Umbilical cord (tissue), 1 donor: ENCODE measurements at regions not wholly inside any gene's neighbourhood (a gene's known extent, or its start where the extent isn't known, plus 50 kb on each side); places are given as distances from the start of the nearest gene placed in this dataset.

ENCODE experiments used
- DNase-seq: peaks from one replicate; pipeline ENCODE4 v3.0.0-alpha.2; 2015; ENCODE audit warnings: low spot score

DNA sequence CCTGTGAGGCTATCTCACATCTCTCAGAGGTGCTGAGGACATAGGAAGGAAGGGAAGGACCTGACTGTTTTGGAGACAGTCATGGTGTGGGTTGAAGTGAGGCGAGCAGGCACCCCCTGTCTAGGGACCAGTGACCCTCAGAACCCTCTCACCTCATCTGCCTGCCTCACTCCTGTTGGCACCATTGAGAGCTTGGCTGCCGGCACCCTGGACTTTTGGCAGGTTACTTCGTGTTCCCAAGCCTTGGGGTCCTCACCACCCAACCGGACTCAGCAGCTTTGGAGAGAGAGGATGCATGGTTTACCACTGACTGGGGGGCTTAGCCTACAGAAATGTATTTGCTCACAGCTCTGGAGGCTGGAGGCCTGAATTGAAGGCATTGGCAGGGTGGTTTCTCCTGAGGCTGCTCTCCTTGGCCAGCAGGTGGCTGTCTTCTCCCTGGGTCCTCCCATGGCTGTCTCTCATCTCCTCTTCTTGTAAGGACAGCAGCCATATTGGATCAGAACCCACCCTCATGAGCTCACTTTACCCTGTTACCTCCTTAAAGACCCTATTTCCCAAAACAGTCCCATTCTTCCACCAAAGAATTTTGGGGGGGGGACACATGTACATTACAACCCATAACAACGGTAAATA, 142.0 kb downstream of the TSN start:
- DNase-seq: no peak

DNA sequence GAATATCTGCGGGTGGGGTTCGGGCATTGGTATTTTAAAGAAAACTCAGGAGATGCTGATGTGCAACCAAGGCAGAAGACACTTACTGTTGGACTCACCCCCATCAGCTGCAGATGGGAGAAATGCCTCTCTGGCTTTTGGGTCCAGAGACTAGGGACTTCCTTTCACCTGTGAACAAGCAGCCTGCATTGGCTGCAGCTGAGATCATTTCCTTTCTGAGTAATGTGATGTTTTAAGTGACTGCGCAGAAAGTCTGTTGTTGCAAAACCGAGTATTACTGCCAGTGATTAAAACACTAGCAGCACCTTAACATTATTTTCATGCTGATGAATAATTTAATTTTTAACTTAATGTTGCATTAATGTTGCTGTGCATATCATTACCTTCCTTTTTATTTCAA, 143.0 kb downstream of the TSN start:
- DNase-seq: no peak

DNA sequence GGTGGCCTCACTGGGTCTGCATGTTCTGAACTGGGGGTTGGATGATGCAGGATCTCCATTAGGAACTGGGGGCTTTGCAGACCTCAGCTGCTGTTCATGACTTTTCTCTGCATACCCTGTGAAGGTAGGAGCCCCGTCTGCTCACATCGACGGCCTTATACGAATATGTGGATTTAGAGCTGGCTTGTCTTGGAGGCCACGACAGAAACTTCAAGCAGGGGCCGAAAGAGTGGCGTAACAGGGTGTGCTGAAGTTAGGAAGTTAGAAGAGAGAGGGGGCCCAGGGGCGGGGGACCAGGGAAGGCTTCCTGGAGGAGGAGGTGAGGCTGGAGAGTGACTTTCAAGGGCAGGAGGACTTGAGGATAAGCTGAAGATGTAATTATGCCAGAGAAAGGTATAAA, 144.9 kb downstream of the TSN start:
- no peak for DNase-seq

DNA sequence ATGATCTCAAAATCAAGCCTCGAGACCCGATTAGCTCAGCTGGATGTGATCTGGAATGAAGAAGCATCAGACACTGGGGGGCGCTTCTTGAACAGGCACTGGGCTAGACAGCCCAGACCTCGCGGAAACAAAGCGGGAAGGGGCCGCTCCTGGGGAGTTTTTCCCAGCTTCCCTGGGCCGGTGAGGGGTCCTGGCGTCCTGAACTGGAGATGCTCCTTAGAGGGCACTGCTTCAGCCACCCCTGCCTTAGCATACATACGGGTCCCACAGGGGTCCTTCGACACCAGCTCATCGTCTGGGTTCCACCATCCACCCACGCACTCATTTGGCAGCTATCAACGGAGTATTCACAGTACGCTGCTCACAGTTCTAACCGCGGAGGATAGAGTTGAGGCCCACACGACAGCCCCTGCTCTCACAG, 146.7 kb downstream of the TSN start:
- DNase-seq: no peak

DNA sequence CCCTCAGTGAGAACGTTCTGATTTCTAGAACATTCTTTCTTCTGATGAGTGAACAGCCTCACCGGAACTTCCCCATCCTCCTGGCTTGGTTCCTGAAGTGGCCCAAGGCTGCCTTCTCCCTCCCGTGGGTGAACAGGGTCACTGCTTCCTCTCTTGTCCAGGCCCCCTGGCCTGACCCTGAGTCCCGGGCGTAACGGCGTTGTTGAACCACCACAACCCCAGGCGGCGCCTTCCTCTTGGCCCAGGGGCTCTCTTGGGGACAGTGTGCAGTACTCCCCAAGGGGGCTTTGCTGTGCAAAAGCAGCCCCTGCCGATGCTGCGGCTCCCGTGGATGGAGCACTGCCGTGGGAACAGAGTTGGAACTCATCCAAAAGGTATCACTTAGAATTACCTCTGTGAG, 147.2 kb downstream of the TSN start:
- no peak for DNase-seq

DNA sequence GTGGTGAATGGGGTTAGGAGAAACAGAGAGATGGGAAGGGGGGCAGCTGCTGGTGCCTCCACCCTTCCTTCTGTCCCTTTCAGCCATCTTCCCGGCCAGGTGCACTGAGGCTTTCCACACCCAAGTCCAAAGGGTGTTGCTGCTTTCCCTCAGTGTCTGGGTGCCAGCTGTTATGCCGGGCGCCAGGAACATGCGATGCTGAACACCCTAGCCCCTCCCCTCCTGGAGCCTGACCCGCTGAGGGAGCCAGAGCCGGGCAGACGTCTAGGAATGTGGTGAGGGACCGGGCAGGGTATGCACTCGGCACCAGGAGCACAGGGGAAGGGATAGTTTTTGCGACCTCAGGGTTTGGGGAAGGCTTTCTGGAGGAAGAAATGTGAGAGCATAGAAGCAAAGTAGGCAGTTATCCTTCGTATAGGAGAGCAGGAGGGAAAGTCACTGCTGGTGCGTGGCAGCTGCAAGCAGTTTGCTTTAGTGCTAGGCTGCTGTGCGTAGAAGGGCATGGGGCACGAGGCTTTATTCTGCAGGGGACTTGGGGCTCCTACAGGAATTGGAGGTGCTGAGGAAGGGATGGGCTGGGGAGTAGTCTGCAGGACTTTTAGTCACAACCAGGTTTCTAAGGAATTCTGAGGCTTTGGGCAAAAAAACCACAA, 147.7 kb downstream of the TSN start:
- DNase-seq: no peak

DNA sequence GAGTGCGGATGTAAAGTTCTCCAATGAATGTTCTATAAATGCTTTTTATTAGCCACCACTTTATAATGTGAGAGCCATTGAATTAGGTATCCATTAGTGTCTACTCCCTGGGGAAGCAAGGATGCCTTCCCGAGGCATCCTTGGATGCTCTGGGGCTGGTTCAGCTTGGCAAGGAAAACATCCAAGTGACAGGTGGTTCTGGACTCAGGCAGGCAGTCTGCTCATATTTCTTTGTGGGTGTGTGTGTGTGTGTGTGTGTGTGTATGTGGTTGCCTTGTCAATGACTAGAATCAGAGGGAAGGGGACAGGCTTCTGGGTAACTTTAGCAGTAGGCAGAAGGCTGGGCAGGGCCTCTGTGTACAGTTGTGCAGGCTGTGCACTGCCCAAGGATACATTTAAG, 149.2 kb downstream of the TSN start:
- no peak for DNase-seq

DNA sequence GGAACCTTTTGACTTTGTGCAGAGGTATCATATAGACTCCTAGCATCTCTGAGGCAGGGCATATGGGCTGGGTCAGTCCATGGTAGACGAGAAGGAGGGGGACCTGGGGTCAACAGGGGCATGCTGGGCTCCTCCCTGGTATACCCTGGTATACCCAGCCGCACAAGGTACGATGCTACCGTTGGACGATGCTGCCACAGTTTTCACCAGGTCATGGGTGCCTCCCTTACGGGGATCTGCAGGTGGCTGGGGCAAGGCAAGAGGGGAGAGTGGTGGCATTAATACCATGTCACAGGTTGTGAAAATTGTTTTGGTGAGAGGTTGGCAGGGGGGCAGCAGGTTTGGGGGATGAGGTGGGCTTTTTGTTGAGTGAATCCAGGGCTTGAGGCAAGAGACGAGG, 149.8 kb downstream of the TSN start:
- DNase-seq: no peak

DNA sequence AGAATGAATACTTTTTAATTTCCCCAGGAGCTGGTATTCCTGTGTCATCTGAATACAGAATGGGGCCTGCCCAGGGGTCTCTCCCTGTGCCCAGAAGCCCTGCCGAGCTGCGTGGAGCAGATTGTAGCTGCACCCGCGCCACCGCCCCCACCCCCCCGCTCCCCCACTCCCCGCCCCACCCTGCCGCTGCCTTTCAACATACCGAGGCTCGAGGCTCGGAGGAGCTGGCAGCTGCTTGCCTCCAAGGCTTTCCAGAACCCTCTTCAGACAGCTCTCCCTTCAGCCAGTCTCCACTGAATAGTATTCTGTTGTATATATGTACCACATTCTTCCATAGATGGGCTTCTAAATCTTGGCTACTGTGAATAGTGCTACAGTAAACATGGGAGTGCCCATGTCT, 150.7 kb downstream of the TSN start:
- DNase-seq: no peak

DNA sequence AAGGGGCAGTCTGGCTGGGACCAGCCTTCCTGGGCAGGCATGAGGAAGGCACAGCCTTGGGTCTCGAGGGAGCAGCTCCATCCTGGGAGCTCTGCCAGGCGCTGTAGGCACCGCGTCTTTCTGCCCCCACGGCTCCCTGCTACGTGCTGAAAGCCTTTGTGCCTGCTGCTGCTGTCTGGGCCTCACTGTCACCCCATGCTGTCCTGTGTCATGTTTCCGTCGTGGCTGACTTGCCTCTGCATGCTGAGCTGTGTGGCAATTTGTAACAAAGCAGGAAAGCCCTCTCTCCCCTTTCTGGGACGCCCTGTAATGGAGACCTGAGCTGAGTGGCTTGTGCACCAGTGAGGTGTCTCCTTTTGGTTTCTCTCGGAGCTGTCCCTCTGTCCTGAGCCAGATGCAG, 152.5 kb downstream of the TSN start:
- no peak for DNase-seq

DNA sequence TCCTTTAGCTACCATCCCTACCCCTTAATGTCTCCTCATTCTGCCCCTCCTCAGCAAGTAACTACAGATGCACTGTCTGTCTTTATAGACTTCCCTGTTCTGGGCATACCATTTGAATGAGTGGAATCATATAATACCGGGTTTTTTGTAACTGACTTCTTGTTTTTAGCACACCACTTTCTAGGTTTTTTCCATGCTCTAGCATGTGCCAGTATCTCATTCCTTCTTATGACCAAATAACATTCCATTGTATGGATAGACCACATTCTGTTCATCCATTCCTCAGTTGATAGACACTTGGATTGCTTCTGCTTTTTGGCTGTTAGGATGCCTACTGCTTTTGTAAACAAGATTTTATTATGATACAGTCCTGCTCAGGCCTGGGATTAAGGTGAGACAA, 154.7 kb downstream of the TSN start:
- no peak for DNase-seq

DNA sequence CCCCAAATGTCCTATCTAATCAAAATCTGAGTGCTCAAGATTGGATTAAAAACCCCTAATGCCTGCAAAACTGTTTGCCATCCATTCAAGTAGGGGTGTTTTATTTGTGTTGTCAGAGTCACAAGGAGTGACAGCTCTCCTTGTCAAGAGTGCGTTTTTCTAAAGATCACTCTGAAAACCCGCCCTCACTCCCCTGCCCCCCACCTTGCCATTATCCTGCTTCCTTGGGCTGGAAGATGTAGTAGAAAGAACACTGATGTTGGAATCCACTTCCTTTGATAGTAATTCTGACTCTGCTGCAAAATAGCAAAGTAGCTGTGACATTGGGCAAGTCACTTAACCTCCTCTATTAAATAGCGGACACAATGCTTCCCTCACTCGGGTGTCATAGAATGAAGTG, 155.6 kb downstream of the TSN start:
- DNase-seq: no peak

DNA sequence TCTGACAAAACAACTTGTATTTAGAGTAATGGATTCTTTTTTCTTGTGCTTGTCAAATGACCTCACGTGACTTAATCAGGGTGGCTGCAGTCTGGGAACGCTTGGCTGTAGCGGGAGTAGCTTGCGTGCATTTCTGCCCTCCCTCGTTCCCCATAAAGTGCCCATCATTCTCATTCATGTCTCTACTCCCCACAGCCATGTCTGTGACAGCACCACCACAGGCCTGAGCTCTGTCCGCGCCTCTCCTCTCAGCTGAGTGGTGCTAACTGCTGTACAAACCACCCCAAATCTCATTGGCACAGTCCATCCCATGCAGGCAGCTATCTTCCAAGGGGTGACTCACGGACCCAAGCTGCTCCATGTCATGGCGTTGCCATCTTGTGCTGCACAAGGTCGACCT, 161.7 kb downstream of the TSN start:
- DNase-seq: no peak

DNA sequence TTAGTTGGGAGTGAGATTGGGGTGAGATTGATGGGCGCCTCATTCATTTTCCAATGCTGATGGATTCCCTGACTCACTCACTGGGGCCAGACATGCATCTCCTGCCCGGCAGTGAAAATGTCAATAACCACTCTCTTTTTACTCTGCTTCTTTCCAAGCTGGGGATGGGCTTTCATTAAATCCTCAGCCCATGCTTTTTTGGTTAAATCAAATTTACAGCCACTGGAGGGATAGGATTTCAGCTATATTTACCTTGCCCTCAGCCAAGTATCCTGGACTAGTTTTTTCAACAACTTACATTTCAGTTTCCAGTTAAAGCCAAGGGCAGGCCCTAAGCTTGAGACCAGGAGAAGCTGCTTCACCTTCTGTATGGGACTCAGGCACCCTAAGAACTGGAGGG, 162.8 kb downstream of the TSN start:
- DNase-seq: no peak

DNA sequence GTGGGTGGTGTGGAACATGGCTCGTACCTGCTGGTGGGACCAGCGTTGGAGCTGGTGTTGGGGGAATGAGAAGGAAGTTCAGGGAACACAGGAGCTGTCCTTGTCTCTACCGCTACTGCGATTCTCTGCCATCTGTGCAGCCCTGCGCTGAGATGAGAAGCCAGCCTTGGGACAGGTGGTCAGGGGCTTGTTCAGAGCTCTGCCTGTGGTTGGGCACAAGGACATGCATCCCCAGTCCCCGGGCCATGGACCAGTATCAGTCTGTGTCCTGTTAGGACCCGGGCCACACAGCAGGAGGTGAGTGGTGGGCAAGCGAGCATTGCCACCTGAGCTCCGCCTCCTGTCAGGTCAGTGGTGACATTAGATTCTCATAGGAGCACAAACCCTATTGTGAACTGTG, 164.4 kb downstream of the TSN start:
- no peak for DNase-seq

DNA sequence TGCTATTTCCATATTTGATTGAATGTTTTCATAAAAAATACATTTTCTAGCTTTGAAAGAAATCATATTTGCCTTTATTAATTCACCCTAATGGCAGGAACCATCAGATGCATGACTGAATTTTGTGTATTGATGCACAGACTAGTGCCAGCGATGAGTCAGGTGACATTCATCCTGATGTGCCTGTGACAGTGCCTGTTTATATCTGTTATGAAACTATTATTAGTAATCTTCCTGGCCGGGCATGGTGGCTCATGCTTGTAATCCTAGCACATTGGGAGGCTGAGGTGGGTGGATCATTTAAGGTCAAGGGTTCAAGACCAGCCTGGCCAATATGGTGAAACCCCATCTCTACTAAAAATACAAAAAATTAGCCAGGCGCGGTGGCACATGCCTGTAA, 170.0 kb downstream of the TSN start:
- DNase-seq: no peak

DNA sequence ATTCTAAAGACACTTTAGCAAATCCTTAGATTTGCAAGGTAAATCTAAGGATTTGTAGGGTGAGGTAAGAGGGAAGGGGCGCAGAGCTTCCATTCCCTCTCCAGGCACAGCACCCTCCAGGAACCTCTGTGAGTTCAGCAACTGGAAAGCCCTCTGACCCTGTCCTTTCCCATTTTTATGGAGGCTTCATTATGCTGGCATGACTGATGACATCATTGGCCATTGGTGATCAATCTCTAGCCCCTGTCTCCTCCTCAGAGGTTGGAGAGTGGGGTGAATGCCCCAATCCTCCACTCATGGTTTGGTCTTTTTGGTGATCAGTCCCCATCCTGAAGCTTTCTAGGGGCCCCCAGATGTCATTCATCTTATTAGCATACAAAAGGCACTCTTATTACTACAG, 187.8 kb downstream of the TSN start:
- no peak for DNase-seq

DNA sequence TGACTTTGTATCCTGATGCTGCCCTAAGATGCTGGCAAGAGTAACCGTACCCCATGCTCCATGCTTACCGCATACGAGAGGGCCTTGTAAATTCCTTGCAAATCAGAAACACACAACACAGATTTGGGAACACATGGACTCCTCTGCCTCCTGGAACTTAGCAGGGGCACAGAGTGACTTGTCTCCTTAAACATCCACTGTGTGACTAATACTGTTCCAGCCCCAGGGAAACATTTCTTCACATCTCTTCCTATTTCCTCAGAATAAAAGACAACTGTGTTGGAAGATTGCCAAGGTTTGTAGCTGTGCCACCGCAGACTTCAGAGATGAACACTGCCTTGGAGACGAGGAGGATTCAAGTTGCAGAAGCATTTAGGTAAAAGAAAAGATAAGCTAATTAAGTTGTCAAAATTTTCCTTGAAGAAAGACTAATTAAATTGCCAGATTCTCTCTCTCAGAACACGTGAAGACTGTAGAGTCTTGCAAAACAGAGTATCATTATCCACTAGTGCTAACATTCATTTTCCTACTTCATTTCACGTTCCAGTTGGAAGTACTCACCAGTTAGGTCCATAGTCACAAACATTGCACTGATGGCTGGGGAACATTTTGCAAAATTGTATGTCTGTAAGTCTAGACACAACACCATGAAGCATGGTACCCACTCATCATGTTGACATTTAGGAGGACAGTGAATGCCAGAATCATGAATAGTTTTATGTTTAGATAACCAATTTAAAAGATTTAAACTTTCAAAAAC, 188.8 kb downstream of the TSN start:
- DNase-seq: peak; percentile 62

DNA sequence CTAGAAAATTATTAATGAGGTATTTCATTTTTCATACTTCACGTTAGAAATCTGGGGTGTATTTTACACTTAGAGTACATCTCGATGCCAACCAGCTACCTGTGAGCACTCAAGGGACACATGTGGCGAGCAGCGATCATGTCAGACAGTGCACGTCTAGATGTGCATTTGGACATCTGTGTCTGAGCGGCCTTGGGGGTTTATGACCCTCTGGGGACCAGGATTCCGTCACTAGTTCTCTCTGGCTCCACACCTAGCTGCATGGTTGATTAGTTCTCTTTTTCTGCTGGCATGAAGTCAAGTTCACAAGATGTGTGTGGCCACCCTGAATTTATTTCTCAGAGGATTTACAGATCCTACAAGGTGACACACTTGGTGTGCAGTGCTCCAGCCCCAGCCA, 192.2 kb downstream of the TSN start:
- no peak for DNase-seq

DNA sequence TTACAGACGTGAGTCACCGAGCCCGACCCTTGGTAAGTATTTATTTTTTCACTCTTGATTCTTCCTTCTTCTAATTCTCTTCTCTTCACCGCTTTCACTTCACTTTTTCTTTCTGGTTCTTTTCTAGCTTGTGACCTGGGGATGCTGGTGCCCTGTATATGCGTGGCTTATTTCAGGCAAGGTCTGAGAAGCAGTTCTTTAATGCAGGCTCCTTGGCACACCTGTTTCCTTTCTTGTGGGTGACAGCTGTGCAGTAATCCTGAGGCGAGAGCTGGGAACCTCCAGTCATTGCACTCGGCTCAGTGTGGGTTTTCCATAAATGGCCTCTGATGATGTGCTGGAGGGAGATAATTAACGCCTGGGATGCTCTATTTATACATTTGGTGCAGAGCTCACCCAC, 193.8 kb downstream of the TSN start:
- DNase-seq: no peak

DNA sequence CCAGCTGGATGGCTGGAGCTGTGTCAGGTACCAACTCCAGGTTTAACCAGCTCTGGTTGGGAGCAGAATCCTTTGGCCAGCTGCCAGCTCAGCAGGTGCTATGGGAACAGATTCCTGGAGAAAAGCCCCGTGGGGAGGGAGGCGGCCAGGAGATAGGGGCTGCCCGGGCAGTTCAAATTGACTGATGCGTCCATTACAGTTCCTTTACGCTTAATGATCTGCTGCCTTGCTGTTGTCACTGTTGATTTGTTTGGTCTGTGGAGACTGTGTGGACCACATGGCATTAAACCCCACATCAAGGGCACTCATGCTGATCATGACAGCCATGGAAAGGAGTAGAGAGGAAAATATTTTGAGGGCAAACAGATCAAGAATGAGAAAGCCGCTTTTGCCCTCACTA, 200.0 kb downstream of the TSN start:
- DNase-seq: no peak

DNA sequence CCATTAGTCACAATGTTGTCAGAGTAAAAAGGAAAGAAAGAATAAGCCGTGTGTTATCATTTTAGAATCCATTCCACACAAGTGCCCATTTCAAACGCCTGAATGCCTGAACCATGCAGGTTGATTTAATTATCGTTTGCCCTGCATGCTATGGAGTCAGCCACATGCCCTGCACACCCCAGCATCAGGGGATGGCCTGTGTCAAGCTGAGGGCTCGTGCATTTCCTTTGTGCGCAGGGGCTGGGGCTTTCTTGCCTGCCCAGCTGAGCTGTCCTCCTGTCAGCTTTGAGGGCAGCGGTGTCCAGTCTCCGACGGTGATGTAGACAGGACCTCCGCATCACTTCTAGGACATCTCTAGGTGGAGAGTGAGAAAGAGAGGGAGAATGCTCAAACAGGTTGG, 200.4 kb downstream of the TSN start:
- DNase-seq: no peak

DNA sequence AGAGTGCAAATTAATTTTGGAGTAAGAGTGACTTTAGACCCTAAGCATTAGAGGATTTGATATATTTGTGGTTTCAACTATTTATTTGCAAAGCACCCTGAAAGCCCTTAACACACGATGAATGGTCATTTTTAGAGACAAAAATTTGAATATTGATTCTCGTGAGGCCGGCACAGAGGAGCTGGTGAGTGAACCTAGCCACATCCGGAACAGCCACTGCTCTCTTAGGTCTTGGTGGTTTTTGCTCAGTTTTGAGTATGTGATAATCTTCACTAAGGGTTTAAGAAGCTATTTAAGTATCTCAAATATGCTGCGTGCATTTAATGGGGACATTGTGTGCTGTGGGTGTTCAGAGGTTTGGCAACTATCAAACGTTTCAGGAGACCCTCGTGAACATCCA, 204.8 kb downstream of the TSN start:
- DNase-seq: no peak
